ENCODE measurements at regions not wholly inside any gene's neighbourhood (a gene's known extent, or its start where the extent isn't known, plus 50 kb on each side); places are given as distances from the start of the nearest gene placed in this dataset.
A peak's percentile ranks its signal among the peaks of the same experiment; 100 is the strongest.

DNA sequence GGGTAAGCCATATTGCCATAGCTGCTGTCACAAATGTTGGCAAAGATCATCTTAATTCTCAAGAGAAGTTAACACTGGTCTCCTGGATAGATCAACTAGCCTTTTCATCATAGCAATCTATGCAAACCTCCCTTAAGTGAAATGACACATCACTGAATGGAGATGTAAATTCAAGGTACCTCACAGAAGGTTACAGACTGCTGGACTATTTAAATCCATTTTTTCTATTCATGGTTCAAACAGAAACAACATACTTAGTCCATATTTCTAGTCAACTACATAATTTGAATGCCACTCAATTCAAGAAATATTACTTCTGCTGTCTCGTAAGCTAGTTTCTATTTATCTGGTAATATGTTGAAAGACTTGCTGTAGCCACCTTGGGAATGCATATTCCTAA lies 748.3 kb downstream of the C12orf50 start:
- no peak for DNase-seq (ENCODE audit: extremely low read depth, low read depth, low spot score)

DNA sequence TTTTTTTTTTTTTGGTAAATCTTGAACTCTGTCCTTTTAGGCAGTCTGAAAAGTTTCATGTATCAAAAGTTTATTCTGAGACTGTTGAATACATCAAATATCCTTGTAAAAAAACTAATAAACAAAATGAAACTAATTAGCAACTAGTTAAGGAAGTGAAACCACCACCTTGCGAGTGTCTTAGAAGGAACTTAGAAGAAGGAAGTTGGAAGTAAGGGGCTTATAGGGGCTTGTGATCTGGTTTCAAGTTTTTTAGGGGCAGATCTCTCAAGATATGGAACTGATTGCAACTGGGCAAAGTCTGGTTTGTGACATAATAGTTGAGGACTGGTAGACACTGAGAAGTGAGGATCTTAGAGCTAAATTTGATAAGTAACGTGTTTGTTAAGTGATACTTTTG lies 748.8 kb downstream of the C12orf50 start:
- DNase-seq (ENCODE audit: extremely low read depth, low read depth, low spot score), result no peak

DNA sequence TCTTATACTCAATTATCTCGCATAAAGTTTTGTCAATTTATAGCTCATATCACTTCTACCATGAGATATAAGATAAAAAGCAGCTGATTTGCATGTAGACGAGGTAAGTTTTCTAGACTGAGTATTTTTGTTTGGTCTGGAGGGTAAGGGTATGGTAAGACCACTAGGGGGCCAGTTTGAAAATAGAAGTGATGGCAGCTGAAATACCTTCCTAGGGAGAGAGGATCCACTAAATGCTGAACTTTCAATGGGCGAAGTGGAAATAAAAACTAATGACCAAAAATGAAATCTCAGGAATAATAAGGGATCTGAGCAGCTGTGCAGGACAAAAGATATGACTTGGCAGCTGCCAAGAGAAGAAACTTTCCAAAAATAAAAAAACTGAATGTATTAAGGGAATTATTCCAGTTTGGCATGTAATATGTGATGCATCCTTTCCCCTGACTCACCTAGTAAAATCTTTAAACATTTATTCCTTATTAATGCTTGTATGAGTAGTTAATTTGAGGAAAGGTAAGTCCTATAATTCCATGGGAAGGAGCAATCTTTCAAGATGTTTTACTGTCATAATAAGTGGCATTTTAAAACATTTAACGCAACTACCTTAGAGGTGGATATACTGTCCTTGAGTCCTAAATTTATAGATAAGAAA lies 754.5 kb downstream of the C12orf50 start:
- DNase-seq (ENCODE audit: extremely low read depth, low read depth, low spot score), result peak; percentile 23

DNA sequence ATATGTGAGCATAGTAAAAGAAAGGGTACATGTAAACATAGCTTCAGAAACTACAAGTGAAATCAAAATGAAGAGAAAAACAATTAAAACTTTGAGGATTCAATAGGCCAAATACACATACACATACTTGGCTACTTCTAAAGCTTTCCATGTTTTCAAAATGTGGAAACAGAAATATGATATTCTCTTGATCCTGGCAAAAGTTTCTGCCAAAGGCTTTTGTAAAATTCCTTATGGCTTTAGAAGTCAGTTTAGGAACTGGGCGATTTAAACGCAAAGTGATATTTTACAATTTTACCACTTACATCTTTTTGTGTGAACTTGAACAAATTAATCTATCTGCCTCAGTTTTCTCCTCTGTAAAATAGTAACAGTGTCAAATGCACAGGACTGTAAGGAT lies 756.4 kb downstream of the C12orf50 start:
- DNase-seq (ENCODE audit: extremely low read depth, low read depth, low spot score), result no peak

DNA sequence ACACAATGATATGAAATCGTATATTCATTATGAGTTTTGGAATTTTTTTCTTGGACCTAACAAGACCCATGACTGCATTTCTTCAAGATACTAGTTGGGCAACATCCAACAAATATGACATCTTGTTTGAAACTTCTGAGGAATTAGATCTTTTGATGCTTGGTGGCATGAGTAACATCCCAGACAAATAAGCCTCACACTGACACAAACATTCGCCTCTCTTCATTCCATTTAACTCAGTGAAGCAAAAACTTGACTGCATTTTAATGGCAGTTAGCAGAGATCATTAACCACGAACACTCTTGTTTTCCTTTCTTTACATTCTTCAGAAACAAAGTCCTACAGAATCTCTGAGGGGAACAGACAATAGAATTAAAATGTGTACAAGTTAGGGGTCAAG lies 758.3 kb downstream of the C12orf50 start:
- no peak for DNase-seq (ENCODE audit: extremely low read depth, low read depth, low spot score)

DNA sequence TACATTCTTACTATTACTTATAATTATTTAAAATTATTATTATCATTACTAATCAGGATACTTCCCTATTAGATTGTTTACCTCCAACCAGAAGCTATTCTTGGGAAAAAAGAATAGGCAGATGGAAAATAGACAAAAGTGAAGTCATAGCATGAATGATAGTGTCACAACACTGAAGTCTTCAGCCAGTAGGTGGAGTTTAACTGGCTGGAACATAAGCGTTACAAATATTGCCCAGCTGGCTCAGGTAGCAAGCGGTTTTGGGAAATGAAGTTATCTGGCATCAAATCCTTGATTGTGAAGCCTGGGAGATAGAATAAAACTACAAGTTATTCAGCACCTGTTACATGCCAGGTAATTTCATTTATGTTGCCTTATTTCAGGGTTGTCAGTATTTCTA lies 762.9 kb downstream of the C12orf50 start:
- no peak for DNase-seq (ENCODE audit: extremely low read depth, low read depth, low spot score)

DNA sequence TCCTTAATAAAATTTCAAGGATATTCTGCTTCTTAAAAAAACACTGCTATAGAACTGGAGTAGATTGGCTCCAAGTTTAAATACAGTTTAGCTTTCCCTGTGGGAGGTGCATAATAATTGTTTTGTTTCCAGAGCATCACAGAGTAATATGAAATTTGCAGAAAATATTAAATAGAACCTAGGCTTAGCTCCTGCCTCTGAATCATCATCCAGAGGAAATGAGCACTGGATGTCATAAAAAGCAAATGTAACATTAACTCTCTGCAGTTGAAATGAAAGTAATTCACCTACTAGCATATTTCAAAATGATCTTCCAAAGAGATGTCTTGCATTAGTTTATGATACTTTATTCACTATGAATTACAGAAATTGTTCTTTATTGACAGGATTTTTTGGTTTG lies 769.8 kb downstream of the C12orf50 start:
- no peak for DNase-seq (ENCODE audit: extremely low read depth, low read depth, low spot score)

DNA sequence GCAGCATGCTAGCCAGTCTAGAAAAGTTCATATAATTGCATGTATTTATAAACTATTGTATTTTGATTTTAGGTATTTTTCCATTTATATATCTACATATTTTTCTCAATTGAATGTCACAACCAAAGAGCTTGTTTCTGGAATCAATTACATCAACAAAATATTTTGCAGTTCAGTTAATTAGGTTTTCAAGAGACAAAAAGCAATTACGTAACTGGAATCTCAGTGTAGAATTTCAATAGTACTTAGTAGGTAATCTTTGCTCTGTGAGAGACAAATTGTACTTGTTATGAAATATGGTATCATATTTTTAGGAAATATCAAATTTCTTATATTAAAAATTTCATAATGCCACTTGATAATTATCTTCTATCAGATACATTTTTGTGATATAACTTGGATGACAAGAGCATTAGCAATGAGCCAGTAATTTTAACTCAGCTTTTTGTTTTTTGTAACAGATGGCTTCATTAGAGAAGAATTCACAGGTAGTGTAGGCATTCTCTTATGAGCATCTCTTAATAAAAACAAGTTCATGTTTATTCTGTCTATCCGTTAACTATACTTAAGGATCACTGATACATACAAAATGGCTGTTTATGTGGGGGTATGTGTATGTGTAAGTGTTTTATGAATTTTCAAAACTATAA lies 774.7 kb downstream of the C12orf50 start:
- DNase-seq (ENCODE audit: extremely low read depth, low read depth, low spot score), result no peak

DNA sequence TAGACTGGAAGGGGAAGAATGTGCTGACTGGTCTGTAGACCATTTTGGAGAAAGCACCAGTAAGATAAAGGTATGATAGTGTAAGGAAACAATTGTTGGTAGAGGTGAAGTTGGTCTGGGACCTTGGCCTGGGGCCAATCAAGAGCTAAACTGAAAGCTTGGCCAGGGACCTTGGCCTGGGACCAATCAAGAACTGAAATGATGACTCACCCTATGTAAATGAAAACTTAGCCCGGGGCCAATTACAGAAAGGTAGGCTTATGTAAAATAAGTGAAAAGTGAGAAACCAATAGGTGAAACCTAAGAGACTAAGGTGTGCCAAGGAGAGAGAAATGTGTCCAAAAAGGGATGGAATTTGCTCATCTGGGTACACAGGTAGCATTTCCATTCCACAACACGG lies 776.0 kb downstream of the C12orf50 start:
- no peak for DNase-seq (ENCODE audit: extremely low read depth, low read depth, low spot score)

DNA sequence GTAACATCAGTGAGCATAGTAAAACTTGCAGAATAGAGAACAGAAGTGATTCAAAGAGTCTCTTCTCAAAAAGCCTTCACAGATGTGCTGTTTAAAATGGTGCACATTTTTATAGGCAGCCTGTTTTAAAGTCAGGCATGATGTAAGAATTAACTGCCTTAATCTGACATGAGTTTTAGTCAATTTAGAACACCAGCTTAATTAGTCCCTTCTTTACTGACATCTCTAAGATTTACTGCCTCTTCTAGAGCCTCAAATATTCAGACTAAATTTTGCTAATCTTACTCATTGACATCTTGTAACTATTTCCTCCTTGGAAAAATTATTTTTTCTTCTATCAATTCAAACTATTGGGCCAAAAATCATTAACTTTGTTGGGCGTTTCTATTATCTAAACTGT lies 782.5 kb downstream of the C12orf50 start:
- no peak for DNase-seq (ENCODE audit: extremely low read depth, low read depth, low spot score)

DNA sequence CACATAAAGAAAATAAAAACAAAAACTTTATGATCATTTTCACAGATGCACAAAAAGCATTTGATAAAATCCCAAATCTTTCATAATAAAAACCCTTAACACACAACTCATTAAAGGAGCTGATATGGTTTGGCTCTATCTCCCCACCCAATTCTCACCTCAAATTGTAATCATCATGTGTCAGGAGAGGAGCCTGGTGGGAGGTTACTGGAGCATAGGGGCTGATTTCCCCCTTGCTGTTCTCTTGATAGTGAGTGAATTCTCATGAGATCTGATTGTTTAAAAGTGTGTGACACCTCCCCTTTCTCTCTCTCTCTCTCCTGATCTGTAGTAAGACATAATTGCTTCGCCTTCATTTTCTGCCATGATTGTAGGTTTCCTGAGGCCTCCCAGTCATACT lies 790.7 kb downstream of the C12orf50 start:
- no peak for DNase-seq (ENCODE audit: extremely low read depth, low read depth, low spot score)

DNA sequence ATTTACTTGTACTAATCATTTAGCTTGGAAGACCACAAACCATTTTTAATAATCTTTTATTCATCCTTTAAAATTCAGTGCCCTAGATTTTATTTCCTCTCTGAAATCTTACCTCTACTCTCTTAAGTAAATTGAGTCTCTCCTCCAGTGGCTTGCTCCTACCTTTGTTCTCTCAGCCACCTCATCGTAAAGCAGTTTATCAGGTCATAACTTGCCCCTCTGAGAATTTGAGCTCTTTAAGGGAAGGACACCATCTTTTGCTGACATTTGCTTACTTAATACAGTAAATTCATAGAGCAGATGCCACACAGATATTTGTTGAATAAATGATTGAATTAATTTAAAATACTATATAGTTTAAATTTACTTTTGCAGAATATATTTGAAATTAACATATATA lies 794.3 kb downstream of the C12orf50 start:
- DNase-seq (ENCODE audit: extremely low read depth, low read depth, low spot score), result no peak

DNA sequence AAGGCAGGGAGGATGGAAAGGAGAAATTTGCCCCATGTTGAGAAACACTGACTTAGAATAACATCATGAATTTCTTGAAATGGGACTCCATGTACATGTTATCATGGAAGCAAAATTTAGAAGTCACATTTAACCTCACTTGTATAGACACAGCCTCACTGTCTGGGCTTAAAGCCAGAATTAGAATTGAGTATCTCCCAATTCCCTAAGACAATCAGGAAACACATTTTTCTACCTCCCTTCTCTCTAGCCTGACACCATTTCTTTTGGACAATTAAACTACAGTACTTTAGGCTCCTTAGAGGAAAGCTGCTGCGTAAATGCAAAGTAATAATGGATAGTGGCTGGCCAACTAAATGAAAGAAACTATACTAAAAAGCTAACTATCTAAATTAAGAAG lies 795.5 kb downstream of the C12orf50 start:
- DNase-seq (ENCODE audit: extremely low read depth, low read depth, low spot score), result no peak

DNA sequence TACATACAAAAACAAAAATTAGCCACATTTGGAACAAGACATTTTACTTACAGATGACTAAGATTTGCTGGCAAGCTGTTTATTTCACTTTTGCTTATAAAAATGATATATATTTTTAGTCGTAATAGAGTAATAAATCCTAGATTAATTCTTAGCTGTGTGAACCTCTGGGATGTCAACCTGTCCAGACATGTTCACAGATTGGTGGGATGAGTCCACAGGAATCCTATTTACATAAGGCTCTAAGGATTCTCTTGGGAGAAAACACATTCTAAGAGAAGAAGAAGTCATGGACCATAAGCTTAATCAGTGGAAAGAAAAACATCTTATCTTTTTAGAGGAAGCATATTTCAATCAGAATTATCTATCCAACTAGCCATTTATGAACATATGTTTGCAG lies 797.4 kb downstream of the C12orf50 start:
- DNase-seq (ENCODE audit: extremely low read depth, low read depth, low spot score), result no peak

DNA sequence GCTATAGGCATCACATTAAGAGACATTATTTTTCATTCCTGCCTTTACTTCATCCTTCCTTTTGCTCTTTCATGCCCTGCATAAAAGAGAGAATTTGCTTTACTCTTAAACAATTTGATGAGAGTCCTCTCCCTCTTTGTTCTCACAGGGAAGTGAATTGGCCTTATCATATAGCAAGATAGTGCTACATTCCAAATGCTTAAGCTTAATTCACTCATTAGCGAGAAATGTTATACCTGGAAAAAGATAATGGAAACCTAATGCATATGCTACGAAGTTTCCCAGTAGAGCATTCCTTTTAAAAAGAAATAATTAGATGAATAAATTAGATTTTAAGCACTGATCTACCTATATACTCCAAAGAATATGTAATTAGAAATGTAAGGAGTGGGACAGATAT lies 798.8 kb downstream of the C12orf50 start:
- DNase-seq (ENCODE audit: extremely low read depth, low read depth, low spot score), result no peak

DNA sequence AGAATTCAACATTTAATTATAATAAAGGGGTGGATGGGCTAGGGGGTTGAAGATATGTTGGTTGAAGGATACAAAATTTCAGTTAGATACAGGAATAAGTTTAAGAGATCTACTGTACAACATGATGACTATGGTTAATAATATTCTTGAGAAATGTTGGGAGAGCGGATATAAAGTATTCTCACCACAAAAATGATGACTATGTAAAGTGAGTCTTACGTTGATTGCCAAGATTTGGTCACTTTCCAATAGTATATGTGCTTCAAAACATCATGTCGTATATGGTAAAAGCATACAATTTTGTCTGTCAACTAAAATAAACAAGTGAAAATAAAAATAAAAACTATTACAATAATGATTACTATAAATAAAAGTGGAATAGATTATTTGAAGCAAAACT lies 802.0 kb downstream of the C12orf50 start:
- DNase-seq (ENCODE audit: extremely low read depth, low read depth, low spot score), result no peak

DNA sequence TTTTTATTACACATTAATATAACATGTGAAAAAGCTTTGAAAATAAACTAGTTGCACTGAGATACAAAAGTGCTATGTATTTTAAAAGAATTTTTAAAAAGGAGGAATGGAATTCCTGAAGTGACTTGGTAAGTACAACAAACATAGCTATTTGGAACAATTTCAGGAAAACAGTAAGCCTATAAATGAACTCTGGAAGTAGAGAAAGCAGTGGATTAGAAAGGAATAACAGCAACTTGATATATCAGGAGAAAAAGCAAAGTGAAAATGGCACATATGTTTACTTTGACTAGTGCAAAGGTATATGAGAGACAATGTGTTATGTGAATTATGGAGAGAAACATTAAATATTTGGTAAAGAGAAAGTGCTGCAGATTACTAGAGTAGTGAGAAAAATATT lies 811.7 kb downstream of the C12orf50 start:
- DNase-seq (ENCODE audit: extremely low read depth, low read depth, low spot score), result no peak

DNA sequence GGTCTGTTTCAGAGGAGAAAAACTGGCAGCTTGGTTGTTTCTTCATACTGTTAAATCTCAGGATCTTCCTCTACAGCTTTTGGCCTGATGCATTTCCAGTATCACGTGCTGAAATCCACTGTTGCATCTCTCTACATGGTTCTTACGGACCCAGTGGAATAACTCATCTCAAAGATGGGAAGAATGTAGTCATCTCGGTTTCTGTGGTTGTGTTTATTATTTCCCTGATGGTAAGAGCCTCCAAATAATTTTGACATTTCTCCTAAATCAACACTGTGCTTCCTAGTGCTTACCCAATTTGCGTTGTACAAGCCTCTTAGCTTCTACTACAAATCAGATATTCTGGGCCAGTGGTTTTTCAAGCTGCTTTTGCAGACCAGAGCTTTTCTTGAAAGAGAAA lies 812.8 kb downstream of the C12orf50 start:
- DNase-seq (ENCODE audit: extremely low read depth, low read depth, low spot score), result no peak

DNA sequence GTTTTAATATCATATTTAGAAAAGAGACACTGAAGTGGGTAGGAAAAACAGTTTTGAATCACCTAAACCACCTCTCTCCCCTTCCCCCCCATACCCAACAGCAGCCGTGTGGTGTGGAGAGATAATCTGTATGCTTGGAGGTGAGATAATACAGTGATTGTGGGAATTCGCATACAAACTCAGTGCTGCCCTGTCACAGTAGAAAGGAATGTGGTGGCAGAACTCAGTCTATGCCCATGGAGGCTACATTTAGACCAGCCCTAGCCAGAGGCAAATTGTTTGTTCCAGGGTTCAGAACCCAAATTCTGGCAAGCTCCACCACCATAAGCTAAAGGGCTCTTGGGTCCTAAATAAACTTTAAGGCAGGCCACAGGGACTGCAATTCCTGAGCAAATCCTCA lies 827.0 kb downstream of the C12orf50 start:
- no peak for DNase-seq (ENCODE audit: extremely low read depth, low read depth, low spot score)

DNA sequence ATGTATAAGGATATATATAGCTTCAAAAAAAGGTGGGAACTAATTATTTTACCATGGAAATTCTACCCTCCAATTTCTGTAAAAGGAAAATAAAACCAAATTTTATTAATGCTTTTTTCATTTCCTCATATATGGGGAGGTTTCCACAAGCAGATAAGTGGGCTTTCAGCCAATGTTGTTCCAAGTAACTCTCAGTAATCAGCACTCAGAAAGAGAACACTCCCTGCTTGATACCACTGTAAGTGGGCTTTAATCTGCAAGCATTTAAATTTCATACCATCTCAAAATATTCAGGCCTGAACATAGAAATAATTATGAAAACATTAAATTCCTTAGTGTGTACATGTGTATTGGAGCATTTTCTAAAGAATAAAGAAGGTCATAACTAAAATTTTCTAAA lies 827.6 kb downstream of the C12orf50 start:
- no peak for DNase-seq (ENCODE audit: extremely low read depth, low read depth, low spot score)

DNA sequence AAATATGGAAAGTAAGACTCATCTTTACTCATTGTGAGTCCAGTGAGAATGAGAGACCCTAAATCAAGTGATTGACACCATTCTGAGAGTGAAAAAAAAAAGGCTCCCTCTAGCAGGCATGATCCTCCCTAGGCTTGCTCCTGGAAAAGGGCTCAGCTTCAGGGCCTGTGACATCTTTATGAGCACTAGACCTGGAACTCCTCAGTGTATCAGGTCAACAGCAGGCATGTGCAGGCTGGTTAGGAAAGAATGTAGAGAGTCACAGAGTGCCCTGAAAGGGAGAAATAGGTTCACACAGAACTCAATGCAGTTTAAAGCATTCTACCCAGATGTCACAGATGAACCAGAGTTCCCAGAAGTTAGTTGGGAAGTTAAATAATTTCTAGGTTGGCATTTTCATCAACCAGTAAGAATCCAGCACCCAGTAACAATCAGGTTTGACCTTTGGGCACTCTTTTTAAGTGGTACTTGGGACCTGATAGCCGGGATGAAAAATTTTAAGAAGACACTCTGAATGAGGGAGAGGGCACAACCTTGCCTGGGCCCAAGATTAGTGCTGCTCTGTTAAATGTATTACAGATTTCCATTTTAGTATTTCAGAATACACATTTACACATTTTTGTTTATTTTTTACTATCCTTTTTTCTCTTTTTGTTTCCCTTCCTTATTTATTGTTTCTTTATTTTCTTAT lies 828.8 kb downstream of the C12orf50 start:
- DNase-seq (ENCODE audit: extremely low read depth, low read depth, low spot score), result no peak

DNA sequence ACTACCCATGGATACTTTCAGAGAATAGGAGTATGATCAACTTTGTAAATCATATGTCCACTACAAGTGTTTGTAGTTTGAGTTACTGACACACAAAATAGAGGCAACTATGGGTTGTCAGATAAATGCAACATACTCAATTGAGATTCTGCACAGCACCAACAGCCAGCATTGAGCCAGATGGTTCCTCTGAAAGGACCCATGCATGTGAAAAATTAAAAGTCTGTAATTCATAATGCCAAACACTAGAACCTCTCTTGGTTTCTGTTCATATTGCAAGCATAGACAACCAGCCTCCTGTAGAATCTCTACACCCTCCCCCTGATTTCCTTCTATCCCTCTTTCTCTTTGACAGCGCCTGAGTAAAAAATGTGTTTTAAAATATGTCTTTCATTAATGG lies 831.0 kb downstream of the C12orf50 start:
- no peak for DNase-seq (ENCODE audit: extremely low read depth, low read depth, low spot score)
